SU-DHL-6 (cell line): ENCODE measurements at regions not wholly inside any gene's neighbourhood (a gene's known extent, or its start where the extent isn't known, plus 50 kb on each side); places are given as distances from the start of the nearest gene placed in this dataset.

ENCODE experiments used
- H2AFZ ChIP-seq: fragments of 200-600 bp; sonication (generic); 2 replicates; pipeline ENCODE4 v1.6.1; 2014; ENCODE audit warnings: low read depth, mild to moderate bottlenecking, moderate library complexity, mixed read lengths, antibody characterized with exemption, low read length; ENCODE audit not compliant: severe bottlenecking
- H3F3A ChIP-seq: fragments of 200-600 bp; shearing (Covaris generic); 2 replicates; pipeline ENCODE4 v1.6.0; 2016; ENCODE audit warnings: antibody characterized with exemption, mild to moderate bottlenecking; ENCODE audit not compliant: insufficient read depth
- H3K27ac ChIP-seq: fragments of 200-600 bp; sonication (generic); 2 replicates; pipeline ENCODE4 v1.5.1; 2016; ENCODE audit warnings: low read depth, mild to moderate bottlenecking, low read length, moderate library complexity, mixed read lengths
- H3K27me3 ChIP-seq: fragments of 200-600 bp; sonication (generic), shearing (Covaris generic); 2 replicates; pipeline ENCODE4 v1.6.0; 2014; ENCODE audit warnings: mild to moderate bottlenecking, low read length
- H3K36me3 ChIP-seq: fragments of 200-600 bp; sonication (generic); 2 replicates; pipeline ENCODE4 v1.6.1; 2014; ENCODE audit warnings: mild to moderate bottlenecking, low read length, mixed read lengths
- H3K4me2 ChIP-seq: fragments of 300-600, 200-600 bp; shearing (Covaris generic), sonication (generic); 2 replicates; pipeline ENCODE4 v1.6.0; 2014; ENCODE audit warnings: low read length, low read depth, mild to moderate bottlenecking; ENCODE audit not compliant: poor library complexity, severe bottlenecking
- H3K4me3 ChIP-seq: fragments of 200-600 bp; sonication (generic); 2 replicates; pipeline ENCODE4 v1.5.1; 2014; ENCODE audit warnings: antibody characterized with exemption, low read length, mild to moderate bottlenecking, mixed read lengths; ENCODE audit not compliant: insufficient read depth, poor library complexity, severe bottlenecking
- H3K79me2 ChIP-seq: fragments of 200-600 bp; sonication (generic); 2 replicates; pipeline ENCODE4 v1.6.1; 2014; ENCODE audit warnings: mild to moderate bottlenecking, low read length, moderate library complexity; ENCODE audit not compliant: insufficient read depth
- H3K9ac ChIP-seq: fragments of 200-600 bp; sonication (generic); 2 replicates; pipeline ENCODE4 v1.7.0; 2014; ENCODE audit warnings: mild to moderate bottlenecking, low read length
- H3K9me2 ChIP-seq: fragments of 200-600 bp; sonication (generic); replicated peaks from 2 replicates; pipeline ENCODE4 v1.6.1; 2014; ENCODE audit warnings: low read length; ENCODE audit not compliant: insufficient read depth
- H3K9me3 ChIP-seq: fragments of 200-600 bp; sonication (generic); 2 replicates; pipeline ENCODE4 v1.6.1; 2014; ENCODE audit warnings: low read length, mixed read lengths; ENCODE audit not compliant: insufficient read depth
- H4K20me1 ChIP-seq: fragments of 200-600 bp; sonication (generic); 2 replicates; pipeline ENCODE4 v1.6.1; 2014; ENCODE audit warnings: low read depth, mild to moderate bottlenecking, antibody characterized with exemption, low read length, moderate library complexity, mixed read lengths
- EZH2phosphoT487 ChIP-seq: fragments of 200-600 bp; sonication (generic), shearing (Covaris generic); conservative IDR thresholded peaks from 2 replicates; pipeline ENCODE4 v1.6.1; 2018; ENCODE audit warnings: mild to moderate bottlenecking, antibody characterized with exemption, low read length, moderate library complexity, mixed read lengths
- TF ChIP-seq, protein P1 (sequence below): fragments of 200-600 bp; sonication (generic); IDR thresholded peaks from one replicate; pipeline ENCODE4 v1.5.1; 2017; ENCODE audit warnings: antibody characterized with exemption, mild to moderate bottlenecking, low read length, moderate library complexity; ENCODE audit not compliant: insufficient read depth, poor library complexity, severe bottlenecking

DNA sequence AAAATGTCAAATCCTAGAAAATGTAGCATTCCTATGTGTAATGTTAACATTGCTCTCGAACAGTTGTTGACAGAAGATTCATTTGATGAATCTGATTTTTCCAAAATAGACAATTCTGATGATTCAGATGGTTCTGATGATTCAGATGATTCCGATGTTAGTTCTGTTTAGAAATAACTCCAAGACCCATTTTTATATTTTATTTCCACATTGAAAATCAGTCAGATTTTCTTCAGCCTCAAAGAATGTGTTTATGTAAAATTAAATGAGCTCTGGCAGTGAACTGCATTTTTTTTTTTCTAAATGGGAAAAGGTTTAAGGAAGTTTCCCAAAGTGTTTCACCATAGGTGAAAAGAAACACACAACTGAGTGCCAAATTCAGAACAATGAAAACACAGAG lies 136.5 kb downstream of the TSEN15 start:
- H3K36me3 ChIP-seq: no peaks in the 10 kb centered on the region
- H3K9me2 ChIP-seq: no peaks in the 10 kb centered on the region
- no peak overlapping the region for H3K4me2 ChIP-seq
- H3K4me3 ChIP-seq: no peak overlapping the region
- no peaks in the 10 kb centered on the region for H4K20me1 ChIP-seq
- no peak overlapping the region for H3K27ac ChIP-seq
- H3K9me3 ChIP-seq: no peaks in the 10 kb centered on the region
- no peaks in the 10 kb centered on the region for H3K79me2 ChIP-seq
- H3K9ac ChIP-seq: no peak overlapping the region
- no peak for TF ChIP-seq EZH2phosphoT487
- TF ChIP-seq, protein P1, sequence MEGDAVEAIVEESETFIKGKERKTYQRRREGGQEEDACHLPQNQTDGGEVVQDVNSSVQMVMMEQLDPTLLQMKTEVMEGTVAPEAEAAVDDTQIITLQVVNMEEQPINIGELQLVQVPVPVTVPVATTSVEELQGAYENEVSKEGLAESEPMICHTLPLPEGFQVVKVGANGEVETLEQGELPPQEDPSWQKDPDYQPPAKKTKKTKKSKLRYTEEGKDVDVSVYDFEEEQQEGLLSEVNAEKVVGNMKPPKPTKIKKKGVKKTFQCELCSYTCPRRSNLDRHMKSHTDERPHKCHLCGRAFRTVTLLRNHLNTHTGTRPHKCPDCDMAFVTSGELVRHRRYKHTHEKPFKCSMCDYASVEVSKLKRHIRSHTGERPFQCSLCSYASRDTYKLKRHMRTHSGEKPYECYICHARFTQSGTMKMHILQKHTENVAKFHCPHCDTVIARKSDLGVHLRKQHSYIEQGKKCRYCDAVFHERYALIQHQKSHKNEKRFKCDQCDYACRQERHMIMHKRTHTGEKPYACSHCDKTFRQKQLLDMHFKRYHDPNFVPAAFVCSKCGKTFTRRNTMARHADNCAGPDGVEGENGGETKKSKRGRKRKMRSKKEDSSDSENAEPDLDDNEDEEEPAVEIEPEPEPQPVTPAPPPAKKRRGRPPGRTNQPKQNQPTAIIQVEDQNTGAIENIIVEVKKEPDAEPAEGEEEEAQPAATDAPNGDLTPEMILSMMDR: no peak
- H3F3A ChIP-seq: no peaks in the 10 kb centered on the region
- no peak overlapping the region for H2AFZ ChIP-seq
- H3K27me3 ChIP-seq: no peaks in the 10 kb centered on the region

DNA sequence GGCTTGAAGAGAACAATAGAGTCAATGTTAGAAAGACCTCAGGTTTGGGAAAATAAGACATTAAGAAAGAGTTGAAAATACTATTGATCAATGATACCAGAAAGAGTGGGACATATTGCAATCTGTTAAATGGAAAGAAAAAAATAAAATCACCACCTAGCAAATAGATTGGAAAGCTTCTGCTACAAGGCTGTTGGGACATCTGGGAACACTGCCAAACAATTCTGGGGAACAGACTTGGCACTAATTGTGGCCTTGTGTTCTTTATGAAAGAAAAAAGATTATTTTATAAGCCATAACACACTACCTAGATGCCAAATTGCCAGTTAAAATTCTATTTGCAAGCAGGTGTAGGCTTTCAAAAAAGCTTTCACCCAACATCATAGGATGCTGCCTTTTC lies 137.8 kb downstream of the TSEN15 start:
- Histone ChIP-seq H3K27me3 (no peaks in the 10 kb centered on the region), H2AFZ (no peak overlapping the region), H3K9me2 (no peaks in the 10 kb centered on the region), H3K36me3 (no peaks in the 10 kb centered on the region), H3K9ac (no peak overlapping the region), H3K4me3 (no peak overlapping the region), H3K27ac (no peak overlapping the region), H4K20me1 (no peaks in the 10 kb centered on the region), H3K79me2 (no peaks in the 10 kb centered on the region), H3K9me3 (no peaks in the 10 kb centered on the region), H3F3A (no peaks in the 10 kb centered on the region), H3K4me2 (no peak overlapping the region)
- TF ChIP-seq, protein P1: no peak
- TF ChIP-seq EZH2phosphoT487: no peak

DNA sequence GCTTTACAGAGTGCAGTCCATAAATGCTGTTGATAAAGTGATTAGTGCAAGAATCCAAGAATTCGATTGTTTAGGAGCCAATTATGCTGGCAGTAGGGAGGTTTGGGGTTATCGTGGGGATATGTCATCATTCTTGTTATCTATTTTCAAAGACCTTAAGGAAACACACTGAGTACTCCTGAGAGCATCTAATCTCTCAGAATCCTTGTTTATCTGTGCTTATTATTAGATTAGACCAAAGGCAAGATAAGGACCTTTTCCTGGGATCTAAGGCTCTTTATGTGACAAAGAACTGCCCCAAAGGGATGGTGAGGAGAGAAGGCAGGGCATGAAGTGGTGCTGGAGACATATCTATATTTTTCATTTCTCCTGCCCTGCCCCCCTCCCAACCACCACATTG lies 139.1 kb downstream of the TSEN15 start:
- H3K4me2 ChIP-seq: no peak overlapping the region
- H3K36me3 ChIP-seq: no peaks in the 10 kb centered on the region
- no peaks in the 10 kb centered on the region for H3K79me2 ChIP-seq
- no peak overlapping the region for H2AFZ ChIP-seq
- no peaks in the 10 kb centered on the region for H3F3A ChIP-seq
- H4K20me1 ChIP-seq: no peaks in the 10 kb centered on the region
- no peaks in the 10 kb centered on the region for H3K9me3 ChIP-seq
- H3K27ac ChIP-seq: no peak overlapping the region
- TF ChIP-seq EZH2phosphoT487: no peak
- TF ChIP-seq, protein P1: no peak
- H3K27me3 ChIP-seq: no peaks in the 10 kb centered on the region
- no peaks in the 10 kb centered on the region for H3K9me2 ChIP-seq
- H3K9ac ChIP-seq: no peak overlapping the region
- no peak overlapping the region for H3K4me3 ChIP-seq

DNA sequence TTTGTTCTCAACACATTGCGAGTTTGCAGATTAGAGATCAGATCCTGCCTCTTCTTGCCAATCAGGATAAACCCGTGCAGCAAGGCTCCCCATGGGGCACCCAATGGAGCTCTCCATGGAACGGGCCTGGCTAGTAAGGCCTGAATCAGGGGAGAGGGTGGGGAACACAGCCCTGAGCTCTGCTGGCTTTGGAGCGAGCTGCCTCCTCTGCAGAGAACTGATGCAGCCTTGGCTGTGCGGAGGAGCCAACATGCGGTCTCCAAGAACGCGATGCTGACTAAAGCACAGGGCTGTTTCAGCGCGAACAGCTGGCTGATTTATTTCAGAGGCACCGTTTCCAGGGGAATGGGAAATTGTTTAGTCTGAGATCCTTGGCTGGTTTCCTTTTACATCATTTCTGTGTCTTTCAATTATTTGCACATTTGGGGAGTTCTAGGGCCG lies 139.7 kb downstream of the TSEN15 start:
- H3K9me3 ChIP-seq: no peaks in the 10 kb centered on the region
- H3K9me2 ChIP-seq: no peaks in the 10 kb centered on the region
- H3K27me3 ChIP-seq: no peaks in the 10 kb centered on the region
- H3K4me2 ChIP-seq: no peak overlapping the region
- H3K9ac ChIP-seq: no peak overlapping the region
- no peaks in the 10 kb centered on the region for H3F3A ChIP-seq
- H2AFZ ChIP-seq: no peak overlapping the region
- H3K79me2 ChIP-seq: no peaks in the 10 kb centered on the region
- no peaks in the 10 kb centered on the region for H4K20me1 ChIP-seq
- H3K36me3 ChIP-seq: no peaks in the 10 kb centered on the region
- H3K27ac ChIP-seq: no peak overlapping the region
- TF ChIP-seq EZH2phosphoT487: no peak
- TF ChIP-seq, protein P1: no peak
- no peak overlapping the region for H3K4me3 ChIP-seq
